HUES64 (cell line): ENCODE measurements at regions not wholly inside any gene's neighbourhood (a gene's known extent, or its start where the extent isn't known, plus 50 kb on each side); places are given as distances from the start of the nearest gene placed in this dataset.
"Not testable (repeated sequence)": the region's sequence is repeated elsewhere in the genome, so short reads cannot be mapped to it uniquely, and the experiment has no call there.

ENCODE experiments used
- H3K27ac ChIP-seq: 2 replicates; pipeline ENCODE4 v1.7.0; 2013; ENCODE audit warnings: low read depth, low read length, inconsistent platforms
- H3K27me3 ChIP-seq: 2 replicates; pipeline ENCODE4 v1.6.1; 2013; ENCODE audit warnings: mild to moderate bottlenecking, low read length; ENCODE audit not compliant: insufficient read depth
- H3K36me3 ChIP-seq: 2 replicates; pipeline ENCODE4 v1.6.1; 2013; ENCODE audit warnings: mild to moderate bottlenecking, low read length; ENCODE audit not compliant: insufficient read depth
- H3K4me1 ChIP-seq: 2 replicates; pipeline ENCODE4 v1.6.1; 2013; ENCODE audit warnings: mild to moderate bottlenecking, low read length, moderate library complexity; ENCODE audit not compliant: insufficient read depth
- H3K4me3 ChIP-seq: 2 replicates; pipeline ENCODE4 v1.5.1; 2013; ENCODE audit warnings: mild to moderate bottlenecking, low read length, moderate library complexity
- H3K9ac ChIP-seq: 2 replicates; pipeline ENCODE4 v1.6.1; 2013; ENCODE audit warnings: mild to moderate bottlenecking, low read depth, low read length
- H3K9me3 ChIP-seq: 2 replicates; pipeline ENCODE4 v1.6.1; 2013; ENCODE audit warnings: low read depth, low read length; ENCODE audit not compliant: insufficient read depth
- WGBS: fragments of 150-250, 120-280 bp; methylation state at CpG from one replicate; pipeline ENCODE4 v1.1.7; 2013; ENCODE audit warnings: missing lambda C conversion rate; 5-methylcytosine and 5-hydroxymethylcytosine counted together

DNA sequence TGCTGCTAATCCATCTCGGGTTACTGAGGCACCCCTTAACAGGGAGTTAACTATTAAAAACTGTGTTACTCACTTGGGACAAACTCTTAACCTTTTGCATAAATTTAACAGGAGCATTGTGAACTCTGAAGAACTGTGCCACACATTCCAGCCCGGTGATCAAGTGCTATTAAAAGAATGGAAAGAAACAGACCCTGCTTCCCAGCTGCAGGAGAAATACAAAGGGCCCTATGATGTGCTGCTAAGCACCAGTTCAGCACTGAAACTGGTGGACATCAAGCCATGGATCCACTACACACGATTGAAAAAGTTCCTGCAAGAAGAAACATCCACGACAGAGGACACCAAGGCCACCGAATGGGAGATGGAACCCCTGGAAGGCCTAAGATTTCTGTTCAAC, 114.7 kb upstream of the PLCL2 start:
- no peak overlapping the region for H3K4me3 ChIP-seq
- H3K9me3 ChIP-seq: peaks cover 2% of the 10 kb centered on the region; the same call in 1 of the 2 replicates
- no peaks in the 10 kb centered on the region for H3K36me3 ChIP-seq
- H3K4me1 ChIP-seq: peaks cover 22% of the 10 kb centered on the region
- no peak overlapping the region for H3K9ac ChIP-seq
- H3K27ac ChIP-seq: no peak overlapping the region
- no peaks in the 10 kb centered on the region for H3K27me3 ChIP-seq
- WGBS: 93% methylated on average over 5 of the region's 5 CpGs

GRCh38 chr3:16770792-16771191, 114.0 kb upstream of the PLCL2 start:
- H3K27me3 ChIP-seq: no peaks in the 10 kb centered on the region
- H3K36me3 ChIP-seq: no peaks in the 10 kb centered on the region
- WGBS: 96% methylated on average over 4 of the region's 4 CpGs
- H3K27ac ChIP-seq: no peak overlapping the region
- H3K4me3 ChIP-seq: no peak overlapping the region
- peaks cover 20% of the 10 kb centered on the region; the same call in 1 of the 2 replicates for H3K4me1 ChIP-seq
- no peak overlapping the region for H3K9ac ChIP-seq
- H3K9me3 ChIP-seq: peaks cover 2% of the 10 kb centered on the region; the same call in 1 of the 2 replicates

- 91% methylated on average over 15 of the region's 15 CpGs for WGBS
- H3K9me3 ChIP-seq, H3K27me3 ChIP-seq, H3K9ac ChIP-seq, H3K4me3 ChIP-seq, H3K36me3 ChIP-seq, H3K27ac ChIP-seq: not testable (repeated sequence)
- peaks cover 19% of the 10 kb centered on the region; the same call in 1 of the 2 replicates for H3K4me1 ChIP-seq
Observed at GRCh38 chr3:16773594-16773993, 111.2 kb upstream of the PLCL2 start.

- 0 out of 2 replicates have a peak, but pooled peaks cover 10% of the 10 kb centered on the region for H3K4me1 ChIP-seq
- not testable (repeated sequence) for H3K9ac ChIP-seq, H3K27me3 ChIP-seq, H3K4me3 ChIP-seq, H3K9me3 ChIP-seq, H3K27ac ChIP-seq, H3K36me3 ChIP-seq
- 96% methylated on average over 11 of the region's 11 CpGs for WGBS
Observed at GRCh38 chr3:16774536-16774935, 110.2 kb upstream of the PLCL2 start.

- H3K27me3 ChIP-seq: no peaks in the 10 kb centered on the region
Observed at GRCh38 chr3:16784973-16785372, 99.8 kb upstream of the PLCL2 start.

DNA sequence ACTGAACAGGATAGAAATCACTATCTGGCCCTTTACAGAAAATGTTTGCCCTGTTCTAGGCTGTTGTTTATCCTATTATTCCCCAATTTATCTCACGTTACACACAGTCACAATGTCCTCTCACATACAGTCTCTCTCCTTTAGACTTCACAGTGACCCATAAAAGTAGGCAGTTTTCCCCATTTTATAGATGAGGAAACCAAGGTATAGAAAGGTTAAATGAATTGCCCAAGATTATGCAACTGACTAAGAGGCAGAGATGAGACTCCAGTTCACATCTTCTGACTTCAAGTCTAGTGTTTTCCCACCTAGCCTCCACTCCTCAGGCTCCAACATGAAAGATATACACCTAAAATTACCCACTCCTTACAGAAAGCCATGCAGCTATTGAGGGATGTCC, 99.3 kb upstream of the PLCL2 start:
- Histone ChIP-seq H3K27me3 (no peaks in the 10 kb centered on the region), H3K9ac (no peak overlapping the region), H3K4me3 (no peak overlapping the region), H3K36me3 (no peaks in the 10 kb centered on the region), H3K9me3 (no peaks in the 10 kb centered on the region), H3K4me1 (peaks cover 28% of the 10 kb centered on the region), H3K27ac (no peak overlapping the region)
- 83% methylated on average over 1 of the region's 1 CpG for WGBS

More at GRCh38 chr3:16784973-16785372, 99.8 kb upstream of the PLCL2 start:
- no peaks in the 10 kb centered on the region for H3K9me3 ChIP-seq
- no peak overlapping the region for H3K9ac ChIP-seq
- H3K4me3 ChIP-seq: no peak overlapping the region
- peaks cover 23% of the 10 kb centered on the region for H3K4me1 ChIP-seq
- 83% methylated on average over 2 of the region's 2 CpGs for WGBS
- H3K36me3 ChIP-seq: no peaks in the 10 kb centered on the region
- H3K27ac ChIP-seq: no peak overlapping the region

- peaks cover 33% of the 10 kb centered on the region for H3K4me1 ChIP-seq
- WGBS: 86% methylated on average over 5 of the region's 6 CpGs
- H3K4me3 ChIP-seq: no peak overlapping the region
- no peaks in the 10 kb centered on the region for H3K9me3 ChIP-seq
- no peak overlapping the region; the same call in 1 of the 2 replicates for H3K27ac ChIP-seq
- H3K27me3 ChIP-seq: no peaks in the 10 kb centered on the region
- no peak overlapping the region for H3K9ac ChIP-seq
- H3K36me3 ChIP-seq: no peaks in the 10 kb centered on the region
Observed at GRCh38 chr3:16788440-16789056, 96.2 kb upstream of the PLCL2 start.

DNA sequence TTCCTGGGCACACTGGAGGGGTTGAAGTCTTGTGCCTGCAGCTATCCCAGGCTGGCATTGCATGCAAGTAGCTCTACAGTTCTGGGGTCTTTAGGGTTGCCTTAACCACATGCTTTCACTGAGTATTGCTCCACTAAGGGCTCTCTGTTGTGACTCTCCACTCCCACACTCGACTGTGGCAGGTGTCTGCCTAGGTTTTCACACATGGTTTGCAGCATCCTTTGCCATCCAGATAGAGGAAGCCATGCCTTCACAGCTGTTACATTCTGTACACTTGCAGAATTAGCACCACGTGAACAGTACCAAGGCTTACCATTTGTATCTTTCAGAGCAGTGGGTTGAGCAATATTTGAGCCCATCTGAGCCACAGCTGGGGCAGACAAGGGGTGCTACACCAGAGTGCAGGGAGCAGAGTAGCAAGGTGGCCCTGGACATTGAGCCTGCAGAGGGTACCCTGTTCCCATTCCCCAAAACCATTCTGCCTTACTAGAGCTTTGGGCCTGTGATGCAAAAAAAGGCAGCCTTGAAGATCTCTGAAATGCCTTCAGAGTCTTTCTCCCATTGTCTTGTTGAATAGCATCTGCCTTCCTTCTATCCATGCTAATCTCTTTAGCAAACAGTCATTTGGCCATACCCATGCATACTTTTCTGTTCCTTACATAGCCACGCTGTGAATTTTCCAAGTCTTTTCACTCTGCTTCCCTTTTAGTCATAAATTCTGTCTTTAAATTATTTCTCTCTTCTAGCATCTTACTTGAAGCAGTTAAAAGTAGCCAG, 95.2 kb upstream of the PLCL2 start:
- H3K36me3 ChIP-seq: no peaks in the 10 kb centered on the region
- H3K9ac ChIP-seq: no peak overlapping the region
- no peaks in the 10 kb centered on the region for H3K9me3 ChIP-seq
- H3K27ac ChIP-seq: peak overlapping the region; percentile 85
- H3K27me3 ChIP-seq: no peaks in the 10 kb centered on the region
- WGBS: 52% methylated on average over 3 of the region's 3 CpGs
- no peak overlapping the region for H3K4me3 ChIP-seq
- peaks cover 41% of the 10 kb centered on the region for H3K4me1 ChIP-seq

- Histone ChIP-seq H3K4me3 (no peak overlapping the region), H3K27me3 (no peaks in the 10 kb centered on the region), H3K27ac (peak overlapping the region; percentile 85), H3K9ac (no peak overlapping the region), H3K36me3 (no peaks in the 10 kb centered on the region), H3K4me1 (peaks cover 43% of the 10 kb centered on the region), H3K9me3 (no peaks in the 10 kb centered on the region)
- WGBS: 93% methylated on average over 7 of the region's 7 CpGs
Observed at GRCh38 chr3:16790432-16791400, 94.0 kb upstream of the PLCL2 start.

- Histone ChIP-seq H3K36me3 (no peaks in the 10 kb centered on the region), H3K9me3 (no peaks in the 10 kb centered on the region), H3K27me3 (no peaks in the 10 kb centered on the region), H3K4me1 (peaks cover 43% of the 10 kb centered on the region), H3K4me3 (no peak overlapping the region), H3K27ac (peak overlapping the region; percentile 50; the same call in 1 of the 2 replicates), H3K9ac (no peak overlapping the region)
- WGBS: 43% methylated on average over 5 of the region's 5 CpGs
Observed at GRCh38 chr3:16793321-16793720, 91.4 kb upstream of the PLCL2 start.

DNA sequence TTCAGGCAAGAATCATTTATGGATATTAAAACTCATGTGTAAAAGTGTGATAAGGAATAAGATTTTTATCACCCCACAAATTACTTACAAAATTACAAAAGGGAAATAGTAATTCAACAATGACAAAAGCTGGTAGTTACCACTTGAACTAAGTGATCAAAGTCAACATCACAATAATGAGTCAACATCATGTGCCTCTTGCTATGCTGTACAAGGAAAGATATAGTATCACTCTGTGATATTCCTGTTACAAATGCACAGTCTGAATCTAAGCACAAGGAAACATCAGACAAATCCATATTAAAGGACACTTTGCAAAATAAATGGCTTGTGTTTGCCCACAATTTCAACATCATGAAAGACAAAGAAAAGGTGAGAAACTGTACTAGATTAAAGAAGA, 90.5 kb upstream of the PLCL2 start:
- Histone ChIP-seq H3K4me1 (peaks cover 35% of the 10 kb centered on the region), H3K27ac (no peak overlapping the region; the same call in 1 of the 2 replicates), H3K27me3 (no peaks in the 10 kb centered on the region), H3K4me3 (no peak overlapping the region), H3K9ac (no peak overlapping the region), H3K9me3 (peaks cover 3% of the 10 kb centered on the region; the same call in 1 of the 2 replicates), H3K36me3 (no peaks in the 10 kb centered on the region)
